Erythroblast (primary cell): ENCODE measurements at regions not wholly inside any gene's neighbourhood (a gene's known extent, or its start where the extent isn't known, plus 50 kb on each side); places are given as distances from the start of the nearest gene placed in this dataset.

Experiments used
- DNase-seq, 2 experiments: peaks; one replicate each; lab custom pipeline; 2025; lab: John Stamatoyannopoulos, UW
- GATA1 ChIP-seq: IDR thresholded peaks from 2 replicates; pipeline ENCODE4 v1.6.1; 2011; ENCODE audit warnings: low read depth, mild to moderate bottlenecking, control low read depth, low read length, moderate library complexity
- POLR2A ChIP-seq: IDR thresholded peaks from 2 replicates; pipeline ENCODE4 v1.6.1; 2011; ENCODE audit warnings: mild to moderate bottlenecking, low read length

GRCh38 chr1:202067188-202067974 is 55.3 kb upstream of the GPR37L1 start:
- TF ChIP-seq GATA1 = no peak
- no peak for TF ChIP-seq POLR2A
- peak; percentile 38 to 50 for DNase-seq

GRCh38 chr1:202068596-202068995 is 54.1 kb upstream of the GPR37L1 start:
- DNase-seq = no peak
- TF ChIP-seq GATA1 = no peak
- no peak for TF ChIP-seq POLR2A

DNA sequence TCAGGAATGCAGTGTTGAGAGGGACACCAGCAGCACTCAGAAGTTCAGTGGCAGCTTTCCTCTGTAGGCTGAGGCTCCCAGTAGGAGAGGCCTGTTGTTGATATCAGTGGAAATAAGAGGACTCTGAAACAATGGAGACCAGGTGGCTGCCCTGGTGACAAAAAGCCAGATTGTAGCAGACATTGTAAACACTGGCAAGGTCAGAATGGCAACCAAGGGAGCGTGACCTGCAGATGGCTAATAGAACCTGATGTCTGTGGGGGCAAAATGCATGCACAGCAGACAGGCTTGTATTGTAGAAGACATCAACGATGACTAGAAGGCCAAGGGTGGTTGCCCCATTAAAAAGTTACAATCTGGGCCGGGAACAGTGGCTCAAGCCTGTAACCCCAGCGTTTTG is 53.1 kb upstream of the GPR37L1 start:
- no peak for TF ChIP-seq POLR2A
- TF ChIP-seq GATA1 = no peak
- no peak for DNase-seq

GRCh38 chr1:202072211-202072765 is 50.4 kb upstream of the GPR37L1 start:
- peak in 1 of 2 experiments; percentile 34 for DNase-seq
- TF ChIP-seq POLR2A = no peak
- no peak for TF ChIP-seq GATA1
